ENCODE measurements at regions not wholly inside any gene's neighbourhood (a gene's known extent, or its start where the extent isn't known, plus 50 kb on each side); places are given as distances from the start of the nearest gene placed in this dataset.
"Not testable (repeated sequence)": the region's sequence is repeated elsewhere in the genome, so short reads cannot be mapped to it uniquely, and the experiment has no call there.

DNA sequence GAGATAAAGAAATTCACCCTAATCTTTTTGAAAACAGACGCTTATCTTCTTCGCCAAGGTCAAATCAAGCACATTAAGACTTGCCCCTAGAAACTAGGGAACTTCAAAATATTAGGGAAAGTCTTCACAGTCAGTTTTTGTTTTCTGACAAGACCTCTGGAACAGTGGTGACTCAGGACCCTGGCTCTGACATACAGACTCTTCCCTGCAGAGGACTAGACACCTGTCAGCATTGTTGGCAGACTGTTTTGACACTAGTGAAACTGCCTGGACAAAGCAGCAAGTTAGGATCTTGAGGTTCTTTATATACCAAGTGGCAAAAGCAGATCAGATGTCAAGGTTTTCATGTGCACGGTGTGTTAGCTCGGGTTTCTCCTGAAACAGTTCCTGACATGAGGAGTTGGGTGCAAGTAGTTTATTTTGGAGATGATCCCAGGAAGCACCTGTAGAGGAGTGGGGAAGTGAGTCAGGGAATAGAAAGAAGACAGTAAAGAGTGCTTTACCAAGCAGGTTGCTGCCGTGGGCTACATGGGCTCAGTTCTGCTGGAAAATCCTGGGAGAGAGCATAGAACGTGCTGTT, 182.0 kb upstream of the IRX5 start:
- Histone ChIP-seq H4K20me1 (ENCODE audit: insufficient read depth, low read depth, low read length) (no peaks in the 10 kb centered on the region), H2AFZ (ENCODE audit: low read length) (no peak overlapping the region), H3K27me3 (ENCODE audit: low read length) (no peaks in the 10 kb centered on the region), H3K79me2 (ENCODE audit: low read length) (no peaks in the 10 kb centered on the region), H3K9ac (ENCODE audit: low read length) (no peak overlapping the region), H3K4me1 (ENCODE audit: low read length) (no peaks in the 10 kb centered on the region), H3K4me2 (ENCODE audit: low read depth, low read length, poor library complexity, severe bottlenecking) (no peak overlapping the region), H3K27ac (ENCODE audit: low read length) (no peak overlapping the region), H3K36me3 (ENCODE audit: insufficient read depth, low read length) (no peaks in the 10 kb centered on the region), H3K4me3 (ENCODE audit: low read length) (no peak overlapping the region), H3K9me3 (ENCODE audit: low read length) (no peaks in the 10 kb centered on the region), H3K9me2 (replicated peaks; ENCODE audit: insufficient read depth, low read length) (no peaks in the 10 kb centered on the region)
- no peak for DNase-seq

DNA sequence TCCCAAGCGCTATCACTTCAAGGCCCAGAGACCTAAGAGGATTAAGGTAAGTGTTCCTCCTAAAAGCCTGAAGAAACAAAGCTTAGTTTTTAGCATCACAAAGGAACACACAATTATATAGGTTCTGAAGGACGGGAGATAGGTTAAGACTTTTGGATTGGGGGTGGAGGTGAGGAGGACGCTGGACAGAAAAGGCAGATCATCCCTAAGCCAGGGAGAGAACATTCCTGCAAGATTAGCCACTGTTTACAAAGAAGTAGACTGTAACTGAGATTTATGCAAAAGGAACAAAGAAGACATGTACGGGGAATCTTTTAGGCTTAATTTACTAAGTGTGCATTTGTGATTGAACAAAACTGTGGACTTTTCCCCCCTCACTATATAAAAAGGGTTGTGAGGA, 184.1 kb upstream of the IRX5 start:
- no peaks in the 10 kb centered on the region for H3K9me2 ChIP-seq (replicated peaks; ENCODE audit: insufficient read depth, low read length)
- H4K20me1 ChIP-seq (ENCODE audit: insufficient read depth, low read depth, low read length), result no peaks in the 10 kb centered on the region
- H3K4me1 ChIP-seq (ENCODE audit: low read length), result no peaks in the 10 kb centered on the region
- no peak for DNase-seq
- H3K27me3 ChIP-seq (ENCODE audit: low read length), result no peaks in the 10 kb centered on the region
- H3K79me2 ChIP-seq (ENCODE audit: low read length), result no peaks in the 10 kb centered on the region
- H3K4me3 ChIP-seq (ENCODE audit: low read length), result no peak overlapping the region
- no peak overlapping the region for H3K27ac ChIP-seq (ENCODE audit: low read length)
- H3K9me3 ChIP-seq (ENCODE audit: low read length), result no peaks in the 10 kb centered on the region
- no peak overlapping the region for H3K4me2 ChIP-seq (ENCODE audit: low read depth, low read length, poor library complexity, severe bottlenecking)
- no peak overlapping the region for H3K9ac ChIP-seq (ENCODE audit: low read length)
- no peaks in the 10 kb centered on the region for H3K36me3 ChIP-seq (ENCODE audit: insufficient read depth, low read length)
- H2AFZ ChIP-seq (ENCODE audit: low read length), result no peak overlapping the region

DNA sequence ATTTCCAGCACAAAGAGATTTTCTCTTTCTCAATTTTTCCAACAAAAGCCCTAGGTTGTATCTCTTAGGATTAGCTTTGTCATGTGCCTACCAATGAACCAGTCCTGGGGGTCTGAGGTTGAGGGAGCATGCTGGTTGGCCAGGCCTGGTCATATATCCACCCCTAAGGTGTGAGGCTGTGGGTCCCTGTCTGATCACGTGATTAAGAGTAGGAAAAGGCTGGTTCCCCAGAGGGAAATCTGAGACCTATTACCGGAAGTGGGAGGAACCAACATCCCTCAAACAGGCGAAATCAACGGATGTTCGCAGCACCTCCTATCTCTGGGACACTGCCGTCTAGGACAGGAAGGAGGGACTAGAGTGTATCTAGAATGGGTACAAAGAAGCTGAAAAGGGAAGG, 185.7 kb upstream of the IRX5 start:
- no peaks in the 10 kb centered on the region for H3K27me3 ChIP-seq (ENCODE audit: low read length)
- H4K20me1 ChIP-seq (ENCODE audit: insufficient read depth, low read depth, low read length), result no peaks in the 10 kb centered on the region
- H3K9me2 ChIP-seq (replicated peaks; ENCODE audit: insufficient read depth, low read length), result no peaks in the 10 kb centered on the region
- no peaks in the 10 kb centered on the region for H3K9me3 ChIP-seq (ENCODE audit: low read length)
- no peak overlapping the region for H3K27ac ChIP-seq (ENCODE audit: low read length)
- no peaks in the 10 kb centered on the region for H3K79me2 ChIP-seq (ENCODE audit: low read length)
- H3K36me3 ChIP-seq (ENCODE audit: insufficient read depth, low read length), result no peaks in the 10 kb centered on the region
- no peak overlapping the region for H3K4me3 ChIP-seq (ENCODE audit: low read length)
- no peak for DNase-seq
- H3K4me2 ChIP-seq (ENCODE audit: low read depth, low read length, poor library complexity, severe bottlenecking), result no peak overlapping the region
- no peak overlapping the region for H3K9ac ChIP-seq (ENCODE audit: low read length)
- H2AFZ ChIP-seq (ENCODE audit: low read length), result no peak overlapping the region
- no peaks in the 10 kb centered on the region for H3K4me1 ChIP-seq (ENCODE audit: low read length)

DNA sequence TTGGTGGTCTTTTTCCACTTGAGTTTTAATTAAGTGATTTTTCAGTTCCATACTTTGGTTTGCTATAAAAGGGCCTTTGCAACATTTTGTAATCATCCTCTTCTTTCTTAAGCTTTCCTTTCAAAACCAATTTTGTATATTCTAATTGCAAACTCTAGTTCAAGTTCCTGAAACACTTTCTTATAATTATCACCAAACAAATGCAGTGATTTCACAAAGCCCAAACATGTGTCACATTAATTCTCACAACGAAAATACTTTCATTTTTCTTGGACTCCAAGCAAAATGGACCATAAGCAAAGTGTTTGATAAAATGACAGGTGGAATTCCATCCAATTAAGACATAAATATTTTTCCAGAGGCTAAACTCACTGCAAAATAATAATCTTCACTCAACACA, 188.2 kb upstream of the IRX5 start:
- Histone ChIP-seq H3K79me2 (ENCODE audit: low read length) (no peaks in the 10 kb centered on the region), H3K27ac (ENCODE audit: low read length) (no peak overlapping the region), H3K4me3 (ENCODE audit: low read length) (no peak overlapping the region), H3K4me2 (ENCODE audit: low read depth, low read length, poor library complexity, severe bottlenecking) (no peak overlapping the region), H3K4me1 (ENCODE audit: low read length) (no peaks in the 10 kb centered on the region), H3K9me2 (replicated peaks; ENCODE audit: insufficient read depth, low read length) (no peaks in the 10 kb centered on the region), H3K27me3 (ENCODE audit: low read length) (no peaks in the 10 kb centered on the region), H2AFZ (ENCODE audit: low read length) (no peak overlapping the region), H3K9ac (ENCODE audit: low read length) (no peak overlapping the region), H4K20me1 (ENCODE audit: insufficient read depth, low read depth, low read length) (no peaks in the 10 kb centered on the region), H3K36me3 (ENCODE audit: insufficient read depth, low read length) (no peaks in the 10 kb centered on the region), H3K9me3 (ENCODE audit: low read length) (no peaks in the 10 kb centered on the region)
- no peak for DNase-seq

DNA sequence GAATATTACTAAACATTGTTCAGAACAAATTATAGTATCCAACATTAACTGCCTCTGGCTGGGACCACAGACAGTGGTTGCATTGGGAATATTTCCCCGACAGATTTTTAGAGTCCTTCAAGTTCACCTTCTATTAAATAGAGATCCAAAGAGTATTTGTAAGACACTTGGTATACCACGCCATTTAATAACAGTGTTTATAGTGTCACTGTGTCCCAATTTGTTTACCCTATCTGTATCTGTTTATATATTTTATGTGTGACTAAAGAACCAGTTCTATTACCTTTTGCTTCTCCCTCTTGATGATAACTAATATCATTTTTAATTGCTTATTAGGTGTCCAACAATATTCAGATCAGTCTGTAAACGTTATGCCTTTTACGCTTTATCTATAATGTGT, 191.3 kb upstream of the IRX5 start:
- no peaks in the 10 kb centered on the region for H3K27me3 ChIP-seq (ENCODE audit: low read length)
- no peak for DNase-seq
- no peak overlapping the region for H3K9ac ChIP-seq (ENCODE audit: low read length)
- H3K4me2 ChIP-seq (ENCODE audit: low read depth, low read length, poor library complexity, severe bottlenecking), result no peak overlapping the region
- H3K4me3 ChIP-seq (ENCODE audit: low read length), result no peak overlapping the region
- no peak overlapping the region for H2AFZ ChIP-seq (ENCODE audit: low read length)
- no peaks in the 10 kb centered on the region for H3K36me3 ChIP-seq (ENCODE audit: insufficient read depth, low read length)
- H4K20me1 ChIP-seq (ENCODE audit: insufficient read depth, low read depth, low read length), result no peaks in the 10 kb centered on the region
- H3K9me2 ChIP-seq (replicated peaks; ENCODE audit: insufficient read depth, low read length), result no peaks in the 10 kb centered on the region
- H3K79me2 ChIP-seq (ENCODE audit: low read length), result no peaks in the 10 kb centered on the region
- no peak overlapping the region for H3K27ac ChIP-seq (ENCODE audit: low read length)
- H3K4me1 ChIP-seq (ENCODE audit: low read length), result no peaks in the 10 kb centered on the region
- H3K9me3 ChIP-seq (ENCODE audit: low read length), result no peaks in the 10 kb centered on the region

DNA sequence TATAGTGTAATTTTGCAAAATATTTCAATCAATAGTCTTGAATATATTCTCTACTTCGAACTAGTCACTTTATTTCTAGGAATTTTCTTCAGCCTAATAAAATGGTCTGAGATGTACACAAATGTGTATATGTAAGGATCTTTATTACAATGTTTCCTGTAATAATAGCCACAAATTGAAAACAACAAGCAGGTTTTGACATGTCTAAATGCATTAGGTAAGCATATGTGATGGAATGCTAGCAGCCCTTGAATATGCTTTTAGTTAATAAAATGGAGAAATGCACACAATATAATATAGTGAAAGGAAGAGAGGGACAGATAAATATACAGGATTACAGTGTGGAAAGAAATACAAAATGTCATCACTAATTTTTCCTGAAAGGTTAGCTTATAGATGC, 196.5 kb upstream of the IRX5 start:
- H3K9me2 ChIP-seq (replicated peaks; ENCODE audit: insufficient read depth, low read length), result no peaks in the 10 kb centered on the region; the same call in 1 of the 2 replicates
- H2AFZ ChIP-seq (ENCODE audit: low read length), result no peak overlapping the region
- H3K4me1 ChIP-seq (ENCODE audit: low read length), result no peaks in the 10 kb centered on the region
- no peak overlapping the region for H3K4me2 ChIP-seq (ENCODE audit: low read depth, low read length, poor library complexity, severe bottlenecking)
- H3K9me3 ChIP-seq (ENCODE audit: low read length), result no peaks in the 10 kb centered on the region
- H3K36me3 ChIP-seq (ENCODE audit: insufficient read depth, low read length), result no peaks in the 10 kb centered on the region
- no peak for DNase-seq
- no peak overlapping the region for H3K4me3 ChIP-seq (ENCODE audit: low read length)
- no peak overlapping the region for H3K9ac ChIP-seq (ENCODE audit: low read length)
- no peak overlapping the region for H3K27ac ChIP-seq (ENCODE audit: low read length)
- H3K79me2 ChIP-seq (ENCODE audit: low read length), result no peaks in the 10 kb centered on the region
- H4K20me1 ChIP-seq (ENCODE audit: insufficient read depth, low read depth, low read length), result no peaks in the 10 kb centered on the region
- H3K27me3 ChIP-seq (ENCODE audit: low read length), result no peaks in the 10 kb centered on the region

DNA sequence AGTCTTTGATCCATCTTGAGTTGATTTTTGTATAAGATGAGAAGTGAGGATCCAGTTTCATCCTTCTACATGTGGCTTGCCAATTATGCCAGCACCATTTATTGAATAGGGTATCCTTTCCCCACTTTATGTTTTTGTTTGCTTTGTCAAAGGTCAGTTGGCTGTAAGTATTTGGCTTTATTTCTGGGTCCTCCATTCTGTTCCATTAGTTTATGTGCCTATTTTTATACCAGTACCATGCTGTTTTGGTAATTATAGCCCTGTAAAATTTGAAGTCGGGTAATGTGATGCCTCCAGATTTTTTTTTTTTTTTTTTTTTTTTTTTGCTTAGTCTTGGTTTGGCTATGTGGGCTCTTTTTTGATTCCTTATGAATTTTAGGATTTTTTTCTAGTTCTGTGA, 203.0 kb upstream of the IRX5 start:
- not testable (repeated sequence) for H3K79me2 ChIP-seq (ENCODE audit: low read length); H3K4me2 ChIP-seq (ENCODE audit: low read depth, low read length, poor library complexity, severe bottlenecking); H3K9me3 ChIP-seq (ENCODE audit: low read length); H4K20me1 ChIP-seq (ENCODE audit: insufficient read depth, low read depth, low read length); H3K4me1 ChIP-seq (ENCODE audit: low read length); DNase-seq; H3K4me3 ChIP-seq (ENCODE audit: low read length); H3K27me3 ChIP-seq (ENCODE audit: low read length); H3K9me2 ChIP-seq (replicated peaks; ENCODE audit: insufficient read depth, low read length); H2AFZ ChIP-seq (ENCODE audit: low read length); H3K36me3 ChIP-seq (ENCODE audit: insufficient read depth, low read length); H3K27ac ChIP-seq (ENCODE audit: low read length); H3K9ac ChIP-seq (ENCODE audit: low read length)

DNA sequence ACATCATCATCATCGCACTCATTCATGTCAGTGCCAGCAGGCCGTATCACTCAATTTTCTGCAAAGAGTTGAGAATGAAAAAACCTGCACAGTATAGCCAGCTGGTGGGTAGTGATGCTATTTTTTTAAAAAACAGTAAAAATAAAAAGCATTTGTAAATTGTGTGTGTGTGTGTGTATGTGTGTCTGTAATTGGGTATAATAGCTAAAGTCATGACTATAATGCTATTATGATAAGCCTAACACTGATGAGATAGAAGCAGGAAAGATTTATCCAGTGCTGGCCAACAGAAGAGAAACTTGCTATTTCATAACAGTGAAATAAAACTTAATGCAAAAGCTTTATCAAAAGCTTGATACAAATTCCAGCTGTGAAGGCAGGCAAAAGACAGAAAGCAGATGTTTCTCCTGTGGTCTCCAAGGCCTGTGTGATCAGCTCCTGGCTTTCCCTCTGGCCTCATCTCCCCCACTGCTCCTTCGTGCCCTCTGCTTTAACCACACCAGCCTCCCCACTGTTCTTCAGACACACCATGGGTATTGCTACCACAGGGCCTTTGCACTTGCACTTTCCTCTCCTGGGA, 206.2 kb upstream of the IRX5 start:
- Histone ChIP-seq H3K9me3 (ENCODE audit: low read length) (no peaks in the 10 kb centered on the region), H4K20me1 (ENCODE audit: insufficient read depth, low read depth, low read length) (no peaks in the 10 kb centered on the region), H3K9me2 (replicated peaks; ENCODE audit: insufficient read depth, low read length) (no peaks in the 10 kb centered on the region; the same call in 1 of the 2 replicates), H3K79me2 (ENCODE audit: low read length) (no peaks in the 10 kb centered on the region), H3K36me3 (ENCODE audit: insufficient read depth, low read length) (no peaks in the 10 kb centered on the region), H3K27ac (ENCODE audit: low read length) (no peak overlapping the region), H3K9ac (ENCODE audit: low read length) (no peak overlapping the region), H3K27me3 (ENCODE audit: low read length) (no peaks in the 10 kb centered on the region), H3K4me1 (ENCODE audit: low read length) (no peaks in the 10 kb centered on the region), H3K4me2 (ENCODE audit: low read depth, low read length, poor library complexity, severe bottlenecking) (no peak overlapping the region), H2AFZ (ENCODE audit: low read length) (no peak overlapping the region), H3K4me3 (ENCODE audit: low read length) (no peak overlapping the region)
- no peak for DNase-seq

Data from Karpas-422 (cell line).